PC-9 (cell line): ENCODE measurements at regions not wholly inside any gene's neighbourhood (a gene's known extent, or its start where the extent isn't known, plus 50 kb on each side); places are given as distances from the start of the nearest gene placed in this dataset.

ENCODE experiments used
- CTCF ChIP-seq: fragments of 200-600 bp; sonication (generic); conservative IDR thresholded peaks from 2 replicates; pipeline ENCODE4 v1.6.1; 2017; ENCODE audit warnings: mixed run types, antibody characterized with exemption, mild to moderate bottlenecking, moderate library complexity
- EZH2 ChIP-seq: fragments of 200-600 bp; sonication (generic); IDR thresholded peaks from 2 replicates; pipeline ENCODE4 v1.8.0; 2017; ENCODE audit warnings: antibody characterized with exemption, low read depth

DNA sequence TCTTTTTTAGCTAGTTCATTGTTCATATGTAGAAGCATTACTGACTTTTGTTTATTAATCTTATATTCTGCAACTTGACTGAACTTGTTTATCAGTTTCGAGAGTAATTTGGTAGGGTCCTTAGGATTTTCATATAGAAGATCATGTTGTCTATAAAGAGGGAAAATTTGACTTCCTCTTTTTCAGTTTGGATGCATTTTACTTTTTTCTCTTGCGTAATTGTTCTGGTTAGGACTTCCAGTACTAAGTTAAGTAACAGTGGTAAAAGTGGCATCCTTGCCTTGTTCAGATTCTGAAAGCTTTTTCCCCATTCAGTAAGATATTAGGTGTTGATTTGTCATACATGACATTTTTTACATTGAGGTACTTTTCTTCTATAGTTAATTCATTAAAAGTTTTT lies 726.0 kb downstream of the KCNJ3 start:
- TF ChIP-seq EZH2 (no peak), CTCF (no peak)
